Prostate gland (tissue), 2 donors: ENCODE measurements at regions not wholly inside any gene's neighbourhood (a gene's known extent, or its start where the extent isn't known, plus 50 kb on each side); places are given as distances from the start of the nearest gene placed in this dataset.

Experiments used
- CTCF ChIP-seq, 4 experiments: fragments of 200-600 bp in 2 of 4; fragments of 450-650 bp in 2 of 4; sonication (generic) in 2 of 4; IDR thresholded peaks; 1 replicate in 3 of 4; 2 replicates in 1 of 4; pipeline ENCODE4 v1.5.1; 2016 to 2019; ENCODE audit warnings: antibody characterized with exemption in 4 of 4, mild to moderate bottlenecking in 2 of 4, moderate library complexity in 2 of 4
- POLR2A ChIP-seq: fragments of 450-650 bp; IDR thresholded peaks from one replicate; pipeline ENCODE4 v1.6.1; 2016; ENCODE audit warnings: antibody characterized with exemption, mild to moderate bottlenecking

GRCh38 chr21:35428937-35429336 is 379.8 kb upstream of the RUNX1 start:
- no peak for TF ChIP-seq POLR2A
- no peak for TF ChIP-seq CTCF (IDR thresholded peaks at IDR 0.05)
